AG10803 (cell line): ENCODE measurements at regions not wholly inside any gene's neighbourhood (a gene's known extent, or its start where the extent isn't known, plus 50 kb on each side); places are given as distances from the start of the nearest gene placed in this dataset.

Experiments used
- DNase-seq: peaks from one replicate; pipeline ENCODE4 v3.0.0; 2010; ENCODE audit warnings: low read depth
- H3K4me3 ChIP-seq: 2 replicates; pipeline ENCODE4 v1.5.1; 2011; ENCODE audit warnings: mild to moderate bottlenecking, low read length, control low read depth
- TF ChIP-seq, protein P1 (sequence below): conservative IDR thresholded peaks from 2 replicates; pipeline ENCODE4 v1.5.1; 2011; ENCODE audit warnings: mild to moderate bottlenecking, low read length, control low read depth, inconsistent platforms

DNA sequence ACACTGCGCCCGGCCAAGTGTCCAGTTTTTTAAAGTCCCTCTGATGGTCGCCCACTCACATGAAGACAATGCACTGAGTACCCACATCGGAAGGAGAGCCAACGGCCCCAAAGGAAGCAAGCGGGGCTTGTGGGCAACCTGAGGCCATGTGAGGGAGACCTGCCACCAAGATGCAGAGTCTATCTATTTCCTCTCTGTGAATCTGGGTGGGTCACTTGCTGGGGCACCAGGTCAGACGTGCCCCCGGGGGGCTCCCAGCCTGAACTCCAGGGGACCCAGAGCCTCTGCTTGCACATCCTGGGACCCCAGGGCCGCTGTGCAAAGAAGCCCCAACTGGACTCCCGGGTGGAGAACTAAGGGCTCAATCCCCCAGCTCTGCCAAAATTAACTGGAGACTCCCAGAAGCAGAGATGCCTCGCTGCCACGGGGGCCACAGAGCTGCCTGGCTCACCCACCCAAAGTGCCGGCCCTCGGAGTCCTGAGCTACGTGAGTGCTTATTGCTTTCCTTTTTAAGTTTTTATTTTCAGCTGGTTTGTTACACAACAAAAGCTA lies 106.4 kb downstream of the BRD1 start:
- TF ChIP-seq, protein P1, sequence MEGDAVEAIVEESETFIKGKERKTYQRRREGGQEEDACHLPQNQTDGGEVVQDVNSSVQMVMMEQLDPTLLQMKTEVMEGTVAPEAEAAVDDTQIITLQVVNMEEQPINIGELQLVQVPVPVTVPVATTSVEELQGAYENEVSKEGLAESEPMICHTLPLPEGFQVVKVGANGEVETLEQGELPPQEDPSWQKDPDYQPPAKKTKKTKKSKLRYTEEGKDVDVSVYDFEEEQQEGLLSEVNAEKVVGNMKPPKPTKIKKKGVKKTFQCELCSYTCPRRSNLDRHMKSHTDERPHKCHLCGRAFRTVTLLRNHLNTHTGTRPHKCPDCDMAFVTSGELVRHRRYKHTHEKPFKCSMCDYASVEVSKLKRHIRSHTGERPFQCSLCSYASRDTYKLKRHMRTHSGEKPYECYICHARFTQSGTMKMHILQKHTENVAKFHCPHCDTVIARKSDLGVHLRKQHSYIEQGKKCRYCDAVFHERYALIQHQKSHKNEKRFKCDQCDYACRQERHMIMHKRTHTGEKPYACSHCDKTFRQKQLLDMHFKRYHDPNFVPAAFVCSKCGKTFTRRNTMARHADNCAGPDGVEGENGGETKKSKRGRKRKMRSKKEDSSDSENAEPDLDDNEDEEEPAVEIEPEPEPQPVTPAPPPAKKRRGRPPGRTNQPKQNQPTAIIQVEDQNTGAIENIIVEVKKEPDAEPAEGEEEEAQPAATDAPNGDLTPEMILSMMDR, result no peak
- DNase-seq, result no peak

GRCh38 chr22:49720279-49720959 lies 107.3 kb downstream of the BRD1 start:
- H3K4me3 ChIP-seq, result no peak overlapping the region
- TF ChIP-seq, protein P1, result no peak
- no peak for DNase-seq

More for the DNA sequence above, 106.4 kb downstream of the BRD1 start:
- no peak overlapping the region for H3K4me3 ChIP-seq

GRCh38 chr22:49719046-49719445 lies 108.6 kb downstream of the BRD1 start:
- no peak for DNase-seq
- TF ChIP-seq, protein P1, result no peak
- no peak overlapping the region for H3K4me3 ChIP-seq

GRCh38 chr22:49718396-49718795 lies 109.3 kb downstream of the BRD1 start:
- DNase-seq, result no peak
- TF ChIP-seq, protein P1, result no peak
- H3K4me3 ChIP-seq, result no peak overlapping the region

DNA sequence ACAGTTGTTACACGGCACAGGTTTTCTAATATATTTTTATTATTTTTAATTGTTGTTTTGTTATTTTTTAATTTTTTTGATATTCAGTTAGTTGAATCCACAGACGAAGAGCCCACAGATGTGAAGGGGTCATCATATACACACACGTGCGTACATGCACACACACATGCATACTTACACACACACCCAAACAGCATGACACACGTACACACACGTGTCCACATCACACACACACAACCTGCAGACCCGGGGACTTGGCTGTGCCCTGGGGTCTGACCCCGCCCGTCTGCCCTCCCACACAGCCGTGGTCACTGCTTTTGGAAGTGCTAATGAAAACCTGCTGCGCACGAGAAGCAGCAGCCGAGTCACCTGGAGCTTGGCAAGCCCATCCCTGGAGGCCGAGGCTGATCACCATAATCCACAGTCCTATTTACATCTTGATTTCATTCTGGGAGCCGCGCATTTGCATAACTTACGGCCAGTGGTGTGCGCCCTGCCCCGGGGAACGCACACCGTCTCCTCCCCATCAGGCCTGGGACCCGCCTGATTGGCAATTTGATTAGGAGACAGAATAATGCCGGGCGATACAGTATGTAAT lies 110.3 kb downstream of the BRD1 start:
- TF ChIP-seq, protein P1, result no peak
- no peak for DNase-seq
- H3K4me3 ChIP-seq, result no peak overlapping the region

- H3K4me3 ChIP-seq, result no peak overlapping the region
- TF ChIP-seq, protein P1, result no peak
- no peak for DNase-seq
Measured at GRCh38 chr22:49716441-49716840, 111.2 kb downstream of the BRD1 start.

DNA sequence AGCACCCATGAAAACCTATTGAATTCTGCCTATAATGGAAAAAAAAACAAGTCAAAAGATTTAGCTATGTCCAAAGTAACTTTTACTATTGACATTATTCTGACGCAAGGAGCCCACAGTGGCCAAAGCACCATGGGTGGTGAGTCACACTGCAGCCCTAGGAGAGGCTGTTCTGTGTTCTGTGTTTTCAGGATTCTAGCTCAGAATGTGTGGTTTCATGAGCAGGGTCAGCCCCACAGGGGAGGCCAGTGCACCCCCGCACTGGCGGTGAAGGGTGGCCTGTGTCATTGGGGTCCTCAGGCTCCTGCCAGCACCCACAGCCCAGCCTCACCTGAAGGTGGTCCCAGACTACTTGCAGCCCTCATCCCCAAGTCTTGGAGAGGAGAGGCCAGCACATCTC lies 112.2 kb downstream of the BRD1 start:
- no peak for DNase-seq
- H3K4me3 ChIP-seq, result no peak overlapping the region
- TF ChIP-seq, protein P1, result no peak
